ENCODE measurements at regions not wholly inside any gene's neighbourhood (a gene's known extent, or its start where the extent isn't known, plus 50 kb on each side); places are given as distances from the start of the nearest gene placed in this dataset.

- Histone ChIP-seq H3K36me3 (ENCODE audit: low read depth, low read length) (no peaks in the 10 kb centered on the region), H3K9me2 (replicated peaks; ENCODE audit: low read length) (no peaks in the 10 kb centered on the region), H3K4me1 (ENCODE audit: insufficient read depth, low read length) (peaks cover 9% of the 10 kb centered on the region), H2AFZ (ENCODE audit: low read length) (no peak overlapping the region), H3K4me2 (ENCODE audit: low read length) (no peak overlapping the region), H3F3A (ENCODE audit: low read length, unreplicated experiment) (peaks cover 4% of the 10 kb centered on the region), H4K20me1 (ENCODE audit: low read length) (no peaks in the 10 kb centered on the region), H3K27ac (ENCODE audit: low read length) (no peak overlapping the region), H3K79me2 (ENCODE audit: low read length) (no peaks in the 10 kb centered on the region), H3K27me3 (ENCODE audit: low read length) (no peaks in the 10 kb centered on the region), H3K9ac (ENCODE audit: low read length) (no peak overlapping the region), H3K4me3 (ENCODE audit: low read length) (no peak overlapping the region), H3K9me3 (ENCODE audit: low read length) (no peaks in the 10 kb centered on the region)
- no peak for ATAC-seq
- ChIA-PET CTCF (no interaction called here), POLR2A (ENCODE audit: unreplicated experiment) (interaction anchor here (0.7 kb wide), 1 partner anchor 197 kb away, joined by 6 read pairs; no protein-coding TSS in a partner anchor)
- TF ChIP-seq EZH2phosphoT487 (IDR thresholded peaks at IDR 0.05; ENCODE audit: borderline replicate concordance, low read length) (no peak), EZH2 (IDR thresholded peaks at IDR 0.05; ENCODE audit: low read length, unreplicated experiment) (no peak), CTCF (conservative IDR thresholded peaks at IDR 0.05; ENCODE audit: low read depth, low read length) (no peak)
- BruUV-seq (replicated peaks): no TSS peak
- no peak for DNase-seq
- intact Hi-C loops (cut with micrococcal nuclease): no loop called here
Observed at GRCh38 chr10:78985973-78986818, 82.6 kb upstream of the ZMIZ1 start.

- DNase-seq (peak; percentile 100), ATAC-seq (peak; percentile 97)
- Histone ChIP-seq H3K27ac (ENCODE audit: low read length) (peak overlapping the region; percentile 36), H3K9me3 (ENCODE audit: low read length) (no peaks in the 10 kb centered on the region), H3K4me1 (ENCODE audit: insufficient read depth, low read length) (peaks cover 19% of the 10 kb centered on the region), H2AFZ (ENCODE audit: low read length) (no peak overlapping the region), H3K4me2 (ENCODE audit: low read length) (peak overlapping the region; percentile 42), H3K9ac (ENCODE audit: low read length) (peak overlapping the region; percentile 1; the same call in 1 of the 2 replicates), H3K27me3 (ENCODE audit: low read length) (no peaks in the 10 kb centered on the region), H3K4me3 (ENCODE audit: low read length) (0 out of 2 replicates have a peak overlapping the region, but pooled peaks have one; percentile 0), H3K36me3 (ENCODE audit: low read depth, low read length) (no peaks in the 10 kb centered on the region), H3F3A (ENCODE audit: low read length, unreplicated experiment) (peaks cover 4% of the 10 kb centered on the region), H3K9me2 (replicated peaks; ENCODE audit: low read length) (no peaks in the 10 kb centered on the region), H4K20me1 (ENCODE audit: low read length) (no peaks in the 10 kb centered on the region), H3K79me2 (ENCODE audit: low read length) (no peaks in the 10 kb centered on the region)
- ChIA-PET POLR2A (ENCODE audit: unreplicated experiment) (interaction anchor here (0.5 to 0.7 kb wide), 6 partner anchors 8 to 1088 kb away, joined by 3 to 4 read pairs (median 3); no protein-coding TSS in a partner anchor), CTCF (interaction anchor here (0.5 to 1.0 kb wide), 8 partner anchors 17 to 532 kb away, joined by 3 to 21 read pairs (median 3); no protein-coding TSS in a partner anchor)
- intact Hi-C loops (cut with micrococcal nuclease): loop anchor here (1.0 kb wide), 4 partner anchors 17 to 204 kb away; partner anchors contain the start of gene ZMIZ1
- no TSS peak for BruUV-seq (replicated peaks)
- TF ChIP-seq EZH2 (IDR thresholded peaks at IDR 0.05; ENCODE audit: low read length, unreplicated experiment) (no peak), EZH2phosphoT487 (IDR thresholded peaks at IDR 0.05; ENCODE audit: borderline replicate concordance, low read length) (no peak), CTCF (conservative IDR thresholded peaks at IDR 0.05; ENCODE audit: low read depth, low read length) (no peak; the same call in 1 of the 2 replicates)
Observed at GRCh38 chr10:78991187-78991586, 77.6 kb upstream of the ZMIZ1 start.

GRCh38 chr10:78992333-78992732, 76.4 kb upstream of the ZMIZ1 start:
- intact Hi-C loops (cut with micrococcal nuclease): no loop called here
- H3F3A ChIP-seq (ENCODE audit: low read length, unreplicated experiment): peaks cover 4% of the 10 kb centered on the region
- TF ChIP-seq EZH2 (IDR thresholded peaks at IDR 0.05; ENCODE audit: low read length, unreplicated experiment) (no peak), EZH2phosphoT487 (IDR thresholded peaks at IDR 0.05; ENCODE audit: borderline replicate concordance, low read length) (no peak), CTCF (conservative IDR thresholded peaks at IDR 0.05; ENCODE audit: low read depth, low read length) (no peak)
- H3K9me2 ChIP-seq (replicated peaks; ENCODE audit: low read length): no peaks in the 10 kb centered on the region
- peaks cover 19% of the 10 kb centered on the region for H3K4me1 ChIP-seq (ENCODE audit: insufficient read depth, low read length)
- ChIA-PET CTCF (no interaction called here), POLR2A (ENCODE audit: unreplicated experiment) (interaction anchor here (0.6 kb wide), 1 partner anchor 27 kb away, joined by 3 read pairs; no protein-coding TSS in a partner anchor)
- no peak overlapping the region for H3K27ac ChIP-seq (ENCODE audit: low read length)
- DNase-seq: no peak
- ATAC-seq: no peak
- H3K27me3 ChIP-seq (ENCODE audit: low read length): no peaks in the 10 kb centered on the region
- no peak overlapping the region for H3K9ac ChIP-seq (ENCODE audit: low read length)
- BruUV-seq (replicated peaks): no TSS peak
- no peaks in the 10 kb centered on the region for H4K20me1 ChIP-seq (ENCODE audit: low read length)
- H3K36me3 ChIP-seq (ENCODE audit: low read depth, low read length): no peaks in the 10 kb centered on the region
- H3K4me3 ChIP-seq (ENCODE audit: low read length): no peak overlapping the region
- no peaks in the 10 kb centered on the region for H3K9me3 ChIP-seq (ENCODE audit: low read length)
- H2AFZ ChIP-seq (ENCODE audit: low read length): no peak overlapping the region
- no peaks in the 10 kb centered on the region for H3K79me2 ChIP-seq (ENCODE audit: low read length)
- no peak overlapping the region for H3K4me2 ChIP-seq (ENCODE audit: low read length)

Measured in PC-3 (cell line).